GM19467 (cell line): ENCODE measurements at regions not wholly inside any gene's neighbourhood (a gene's known extent, or its start where the extent isn't known, plus 50 kb on each side); places are given as distances from the start of the nearest gene placed in this dataset.
"Not testable (repeated sequence)": the region's sequence is repeated elsewhere in the genome, so short reads cannot be mapped to it uniquely, and the experiment has no call there.

Experiments used
- ATAC-seq: cut with Tn5 transposase; IDR thresholded peaks from one replicate; pipeline ENCODE4 v1.9.1; 2021; ENCODE audit warnings: mild to moderate bottlenecking, moderate library complexity; ENCODE audit not compliant: unreplicated experiment

GRCh38 chr4:120636120-120636630 is 286.4 kb downstream of the PRDM5 start:
- ATAC-seq: no peak

- no peak for ATAC-seq
These were observed 288.7 kb downstream of the PRDM5 start for GRCh38 chr4:120633810-120634209.

GRCh38 chr4:120630427-120630826 is 292.1 kb downstream of the PRDM5 start:
- ATAC-seq: no peak

- no peak for ATAC-seq
These were observed 292.9 kb downstream of the PRDM5 start for GRCh38 chr4:120629546-120630108.

GRCh38 chr4:120622601-120623000 is 299.9 kb downstream of the PRDM5 start:
- no peak for ATAC-seq

- no peak for ATAC-seq
These were observed 305.4 kb downstream of the PRDM5 start for GRCh38 chr4:120617171-120617570.

GRCh38 chr4:120616041-120616440 is 306.5 kb downstream of the PRDM5 start:
- no peak for ATAC-seq

- ATAC-seq: no peak
These were observed 308.7 kb downstream of the PRDM5 start for GRCh38 chr4:120613778-120614177.

- ATAC-seq: no peak
These were observed 311.4 kb downstream of the PRDM5 start for GRCh38 chr4:120611092-120611491.

- ATAC-seq: no peak
These were observed 331.5 kb downstream of the PRDM5 start for GRCh38 chr4:120591038-120591437.

GRCh38 chr4:120589787-120590186 is 332.7 kb downstream of the PRDM5 start:
- ATAC-seq: no peak

GRCh38 chr4:120568731-120569130 is 353.8 kb downstream of the PRDM5 start:
- no peak for ATAC-seq

GRCh38 chr4:120561648-120562047 is 360.9 kb downstream of the PRDM5 start:
- no peak for ATAC-seq

GRCh38 chr4:120557372-120557771 is 365.2 kb downstream of the PRDM5 start:
- no peak for ATAC-seq

- ATAC-seq: no peak
These were observed 367.5 kb downstream of the PRDM5 start for GRCh38 chr4:120555058-120555457.

GRCh38 chr4:120554086-120554485 is 368.4 kb downstream of the PRDM5 start:
- no peak for ATAC-seq

- ATAC-seq: not testable (repeated sequence)
These were observed 371.8 kb downstream of the PRDM5 start for GRCh38 chr4:120550624-120551220.

GRCh38 chr4:120549011-120549570 is 373.4 kb downstream of the PRDM5 start:
- no peak for ATAC-seq

- ATAC-seq: no peak
These were observed 377.1 kb downstream of the PRDM5 start for GRCh38 chr4:120545391-120545790.

- ATAC-seq: no peak
These were observed 377.7 kb downstream of the PRDM5 start for GRCh38 chr4:120544838-120545237.

GRCh38 chr4:120540625-120541024 is 381.9 kb downstream of the PRDM5 start:
- ATAC-seq: no peak

GRCh38 chr4:120536884-120537283 is 385.6 kb downstream of the PRDM5 start:
- no peak for ATAC-seq
